ENCODE measurements at regions not wholly inside any gene's neighbourhood (a gene's known extent, or its start where the extent isn't known, plus 50 kb on each side); places are given as distances from the start of the nearest gene placed in this dataset.

DNA sequence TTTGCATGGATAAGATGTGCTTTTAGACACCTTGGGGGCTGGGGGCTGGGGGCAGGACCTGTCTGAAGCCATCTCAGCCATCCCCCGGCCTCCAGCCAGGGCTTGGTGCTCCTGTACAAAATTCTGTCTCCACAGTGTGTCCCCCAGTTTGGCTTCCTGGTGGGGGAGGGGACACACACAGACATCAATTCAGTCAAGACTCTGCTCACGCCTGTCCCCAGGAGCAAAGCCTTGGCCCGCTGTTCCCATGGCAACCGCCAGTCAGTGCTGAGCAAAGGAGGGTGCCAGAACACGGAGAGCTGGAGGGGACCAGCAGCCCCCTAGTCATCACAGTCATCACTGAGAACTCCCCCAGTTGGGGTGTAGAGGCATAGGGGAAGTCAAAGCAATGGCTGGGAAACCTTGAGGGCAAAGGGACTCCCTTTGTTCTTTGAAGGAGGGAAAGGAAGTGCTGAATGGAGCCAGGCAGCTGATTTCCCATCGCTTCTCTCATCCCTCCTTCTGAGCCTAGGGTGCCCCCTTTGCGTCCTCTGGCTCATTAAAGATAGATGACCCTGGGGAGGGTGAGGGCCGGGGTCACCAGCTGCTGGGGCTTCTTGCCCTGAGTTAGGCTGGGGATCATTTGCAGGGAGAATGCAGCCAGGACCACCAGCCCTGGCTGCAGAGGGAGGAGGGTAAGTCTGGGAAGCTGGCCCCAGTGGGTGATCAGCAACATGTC, 134.9 kb upstream of the IPO9 start:
- TF ChIP-seq, protein P1, sequence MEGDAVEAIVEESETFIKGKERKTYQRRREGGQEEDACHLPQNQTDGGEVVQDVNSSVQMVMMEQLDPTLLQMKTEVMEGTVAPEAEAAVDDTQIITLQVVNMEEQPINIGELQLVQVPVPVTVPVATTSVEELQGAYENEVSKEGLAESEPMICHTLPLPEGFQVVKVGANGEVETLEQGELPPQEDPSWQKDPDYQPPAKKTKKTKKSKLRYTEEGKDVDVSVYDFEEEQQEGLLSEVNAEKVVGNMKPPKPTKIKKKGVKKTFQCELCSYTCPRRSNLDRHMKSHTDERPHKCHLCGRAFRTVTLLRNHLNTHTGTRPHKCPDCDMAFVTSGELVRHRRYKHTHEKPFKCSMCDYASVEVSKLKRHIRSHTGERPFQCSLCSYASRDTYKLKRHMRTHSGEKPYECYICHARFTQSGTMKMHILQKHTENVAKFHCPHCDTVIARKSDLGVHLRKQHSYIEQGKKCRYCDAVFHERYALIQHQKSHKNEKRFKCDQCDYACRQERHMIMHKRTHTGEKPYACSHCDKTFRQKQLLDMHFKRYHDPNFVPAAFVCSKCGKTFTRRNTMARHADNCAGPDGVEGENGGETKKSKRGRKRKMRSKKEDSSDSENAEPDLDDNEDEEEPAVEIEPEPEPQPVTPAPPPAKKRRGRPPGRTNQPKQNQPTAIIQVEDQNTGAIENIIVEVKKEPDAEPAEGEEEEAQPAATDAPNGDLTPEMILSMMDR (IDR thresholded peaks at IDR 0.05; ENCODE audit: low read depth, low read length, missing input control), result no peak
- no peak for TF ChIP-seq TAF1 (conservative IDR thresholded peaks at IDR 0.05)
- TF ChIP-seq RAD21 (IDR thresholded peaks at IDR 0.05), result no peak
- TF ChIP-seq SP1 (IDR thresholded peaks at IDR 0.05), result no peak
- TF ChIP-seq GABPA (IDR thresholded peaks at IDR 0.05 in 1 of 2, conservative IDR thresholded peaks at IDR 0.05 in 1 of 2), result no peak
- no peak for TF ChIP-seq NR2F2 (IDR thresholded peaks at IDR 0.05)
- no peak for TF ChIP-seq JUND (IDR thresholded peaks at IDR 0.05)
- TF ChIP-seq, protein P2, sequence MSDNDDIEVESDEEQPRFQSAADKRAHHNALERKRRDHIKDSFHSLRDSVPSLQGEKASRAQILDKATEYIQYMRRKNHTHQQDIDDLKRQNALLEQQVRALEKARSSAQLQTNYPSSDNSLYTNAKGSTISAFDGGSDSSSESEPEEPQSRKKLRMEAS (IDR thresholded peaks at IDR 0.05), result no peak
- TF ChIP-seq FOXA1 (IDR thresholded peaks at IDR 0.05), result no peak

Measured in liver (tissue), 3 donors.